Vagina (tissue), 2 donors: ENCODE measurements at regions not wholly inside any gene's neighbourhood (a gene's known extent, or its start where the extent isn't known, plus 50 kb on each side); places are given as distances from the start of the nearest gene placed in this dataset.

ENCODE experiments used
- CTCF ChIP-seq, 3 experiments: fragments of 450-650 bp in 2 of 3; fragments of 200-600 bp in 1 of 3; sonication (generic) in 1 of 3; IDR thresholded peaks; one replicate each; pipeline ENCODE4 v1.5.1; 2017 to 2019; ENCODE audit warnings: antibody characterized with exemption in 3 of 3, mild to moderate bottlenecking in 2 of 3, moderate library complexity in 2 of 3
- POLR2A ChIP-seq, 2 donors: fragments of 450-650 bp; IDR thresholded peaks; one replicate each; pipeline ENCODE4 v1.6.1; 2017; ENCODE audit warnings: antibody characterized with exemption in 2 of 2, mild to moderate bottlenecking in 2 of 2, moderate library complexity in 2 of 2
- POLR2AphosphoS5 ChIP-seq, 2 donors: sonication (generic); formaldehyde crosslinking; IDR thresholded peaks; one replicate each; pipeline ENCODE4 v1.9.0; 2017; ENCODE audit warnings: antibody characterized with exemption in 2 of 2, mild to moderate bottlenecking in 2 of 2, low read depth in 1 of 2; ENCODE audit not compliant: insufficient read depth in 1 of 2

GRCh38 chr17:64779376-64780095 lies 117.4 kb upstream of the SMURF2 start:
- TF ChIP-seq CTCF (IDR thresholded peaks at IDR 0.05), result no peak
- no peak for TF ChIP-seq POLR2A (IDR thresholded peaks at IDR 0.05)
- peak in 1 of 2 donors; percentile 2 for TF ChIP-seq POLR2AphosphoS5 (IDR thresholded peaks at IDR 0.05; ENCODE audit: insufficient read depth in 1 of 2, low read depth in 1 of 2)
